Adrenal gland (tissue), 5 donors: ENCODE measurements at regions not wholly inside any gene's neighbourhood (a gene's known extent, or its start where the extent isn't known, plus 50 kb on each side); places are given as distances from the start of the nearest gene placed in this dataset.

Experiments
- POLR2A ChIP-seq, 2 donors: fragments of 450-650 bp; IDR thresholded peaks; one replicate each; pipeline ENCODE4 v1.6.1; 2017; ENCODE audit warnings: antibody characterized with exemption in 2 of 2, mild to moderate bottlenecking in 2 of 2, moderate library complexity in 1 of 2
- TF ChIP-seq, protein P1 (sequence below), 6 experiments: fragments of 450-650 bp in 4 of 6; fragments of 200-600 bp in 2 of 6; sonication (generic) in 1 of 6; IDR thresholded peaks; 1 replicate in 5 of 6; 2 replicates in 1 of 6; pipeline versions ENCODE4 v1.5.1 to v1.8.0; 2016 to 2021; ENCODE audit warnings: antibody characterized with exemption in 6 of 6, mild to moderate bottlenecking in 2 of 6, moderate library complexity in 1 of 6
- donor health status: DM: no; HTN: no; CAD: no.

DNA sequence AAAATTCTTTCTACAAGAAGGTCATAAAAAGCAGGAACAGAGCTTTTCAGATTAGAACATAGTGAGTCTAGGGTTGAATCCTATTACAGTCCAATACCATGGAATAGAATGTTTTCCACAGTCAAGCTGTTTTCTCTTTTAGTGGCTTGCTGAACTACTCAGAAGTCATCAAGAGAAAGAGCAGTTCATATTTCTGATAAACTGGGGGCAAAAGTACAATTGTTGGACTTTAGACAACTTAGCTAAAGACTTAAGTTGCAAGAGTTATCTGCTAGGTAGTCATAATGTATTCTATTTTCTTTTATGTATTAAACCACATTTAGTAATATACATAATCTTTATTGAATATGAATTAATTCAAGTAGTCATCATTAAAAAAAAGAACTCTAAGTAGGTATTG, 233.1 kb upstream of the GRIA1 start:
- TF ChIP-seq, protein P1, sequence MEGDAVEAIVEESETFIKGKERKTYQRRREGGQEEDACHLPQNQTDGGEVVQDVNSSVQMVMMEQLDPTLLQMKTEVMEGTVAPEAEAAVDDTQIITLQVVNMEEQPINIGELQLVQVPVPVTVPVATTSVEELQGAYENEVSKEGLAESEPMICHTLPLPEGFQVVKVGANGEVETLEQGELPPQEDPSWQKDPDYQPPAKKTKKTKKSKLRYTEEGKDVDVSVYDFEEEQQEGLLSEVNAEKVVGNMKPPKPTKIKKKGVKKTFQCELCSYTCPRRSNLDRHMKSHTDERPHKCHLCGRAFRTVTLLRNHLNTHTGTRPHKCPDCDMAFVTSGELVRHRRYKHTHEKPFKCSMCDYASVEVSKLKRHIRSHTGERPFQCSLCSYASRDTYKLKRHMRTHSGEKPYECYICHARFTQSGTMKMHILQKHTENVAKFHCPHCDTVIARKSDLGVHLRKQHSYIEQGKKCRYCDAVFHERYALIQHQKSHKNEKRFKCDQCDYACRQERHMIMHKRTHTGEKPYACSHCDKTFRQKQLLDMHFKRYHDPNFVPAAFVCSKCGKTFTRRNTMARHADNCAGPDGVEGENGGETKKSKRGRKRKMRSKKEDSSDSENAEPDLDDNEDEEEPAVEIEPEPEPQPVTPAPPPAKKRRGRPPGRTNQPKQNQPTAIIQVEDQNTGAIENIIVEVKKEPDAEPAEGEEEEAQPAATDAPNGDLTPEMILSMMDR (IDR thresholded peaks at IDR 0.05): no peak
- TF ChIP-seq POLR2A (IDR thresholded peaks at IDR 0.05): no peak
